ENCODE measurements at regions not wholly inside any gene's neighbourhood (a gene's known extent, or its start where the extent isn't known, plus 50 kb on each side); places are given as distances from the start of the nearest gene placed in this dataset.

- DNase-seq (no peak), ATAC-seq (no peak)
- TF ChIP-seq CTCF (IDR thresholded peaks at IDR 0.05): no peak
- Histone ChIP-seq H3K27me3 (ENCODE audit: low read depth) (no peaks in the 10 kb centered on the region), H3K9me3 (no peaks in the 10 kb centered on the region), H3K4me1 (no peaks in the 10 kb centered on the region), H3K36me3 (no peaks in the 10 kb centered on the region), H3K4me3 (no peak overlapping the region), H3K27ac (no peak overlapping the region)
- intact Hi-C loops (cut with DNase I): no loop called here
Measured at GRCh38 chr4:64824591-64824990, 415.3 kb upstream of the TECRL start.

DNA sequence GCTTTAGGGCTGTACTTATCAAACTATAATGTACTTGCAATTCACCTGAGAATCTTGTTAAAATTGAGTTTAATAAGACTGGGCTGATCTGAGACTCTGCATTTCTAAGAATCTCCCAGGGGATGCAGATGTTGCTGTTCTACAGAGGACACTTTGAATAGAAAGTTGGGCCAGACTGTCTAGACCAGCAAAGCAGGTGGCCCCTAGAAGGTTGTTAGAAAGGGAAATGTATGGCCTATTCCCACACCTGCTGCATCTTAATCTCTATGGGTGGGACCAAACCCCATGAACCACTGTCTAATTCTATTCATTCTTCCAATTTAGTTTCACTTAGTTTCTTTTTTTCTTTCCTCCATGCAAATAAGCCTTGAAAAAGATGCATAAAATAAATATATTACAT lies 413.2 kb upstream of the TECRL start:
- no peak overlapping the region for H3K27ac ChIP-seq
- no peaks in the 10 kb centered on the region for H3K9me3 ChIP-seq
- no peaks in the 10 kb centered on the region for H3K27me3 ChIP-seq (ENCODE audit: low read depth)
- no peaks in the 10 kb centered on the region for H3K36me3 ChIP-seq
- TF ChIP-seq CTCF (IDR thresholded peaks at IDR 0.05): no peak
- DNase-seq (no peak), ATAC-seq (no peak)
- no peaks in the 10 kb centered on the region for H3K4me1 ChIP-seq
- no peak overlapping the region for H3K4me3 ChIP-seq
- intact Hi-C loops (cut with DNase I): no loop called here

- Histone ChIP-seq H3K36me3 (no peaks in the 10 kb centered on the region), H3K9me3 (no peaks in the 10 kb centered on the region), H3K4me1 (no peaks in the 10 kb centered on the region), H3K4me3 (no peak overlapping the region), H3K27ac (no peak overlapping the region), H3K27me3 (ENCODE audit: low read depth) (no peaks in the 10 kb centered on the region)
- ATAC-seq: no peak
- intact Hi-C loops (cut with DNase I): no loop called here
- no peak for DNase-seq
- no peak for TF ChIP-seq CTCF (IDR thresholded peaks at IDR 0.05)
Measured at GRCh38 chr4:64821219-64821976, 412.1 kb upstream of the TECRL start.

GRCh38 chr4:64814616-64815015 lies 405.4 kb upstream of the TECRL start:
- Histone ChIP-seq H3K36me3 (no peaks in the 10 kb centered on the region), H3K27me3 (ENCODE audit: low read depth) (no peaks in the 10 kb centered on the region), H3K27ac (no peak overlapping the region), H3K9me3 (no peaks in the 10 kb centered on the region), H3K4me3 (no peak overlapping the region), H3K4me1 (no peaks in the 10 kb centered on the region)
- intact Hi-C loops (cut with DNase I): no loop called here
- no peak for DNase-seq
- no peak for TF ChIP-seq CTCF (IDR thresholded peaks at IDR 0.05)
- no peak for ATAC-seq

DNA sequence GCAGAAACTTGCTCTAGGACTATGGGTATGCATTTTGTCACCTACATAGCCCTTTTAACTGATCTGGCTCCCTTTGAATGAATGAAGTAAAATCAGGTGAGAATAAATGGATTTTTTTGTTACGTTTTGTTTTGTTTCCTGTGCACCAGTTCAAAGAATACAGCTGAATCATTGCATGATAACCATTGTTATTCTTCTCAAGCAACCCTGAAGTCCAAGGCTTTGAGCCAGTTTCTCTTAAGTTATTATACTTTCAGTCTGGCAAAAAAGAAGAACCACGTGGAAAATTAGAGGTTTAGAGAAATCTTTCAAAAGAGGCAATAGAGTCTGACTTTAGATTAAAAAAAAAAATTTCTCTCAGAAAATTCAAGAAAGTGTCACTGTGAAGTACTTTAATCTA lies 398.6 kb upstream of the TECRL start:
- no peak for ATAC-seq
- Histone ChIP-seq H3K9me3 (no peaks in the 10 kb centered on the region), H3K27ac (no peak overlapping the region), H3K4me3 (no peak overlapping the region), H3K27me3 (ENCODE audit: low read depth) (no peaks in the 10 kb centered on the region), H3K36me3 (no peaks in the 10 kb centered on the region), H3K4me1 (no peaks in the 10 kb centered on the region)
- no peak for DNase-seq
- intact Hi-C loops (cut with DNase I): no loop called here
- TF ChIP-seq CTCF (IDR thresholded peaks at IDR 0.05): no peak

All from lower lobe of right lung (tissue), 2 donors.